ENCODE measurements at regions not wholly inside any gene's neighbourhood (a gene's known extent, or its start where the extent isn't known, plus 50 kb on each side); places are given as distances from the start of the nearest gene placed in this dataset.
A peak's percentile ranks its signal among the peaks of the same experiment; 100 is the strongest.

- intact Hi-C loops (cut with micrococcal nuclease) (loop anchor here (1.0 kb wide), 1 partner anchor 40 kb away; no protein-coding TSS in a partner anchor), dilution Hi-C loops (cut with HindIII; ENCODE audit: low sequenced_read_pairs, unreplicated experiment) (no loop called here), in situ Hi-C loops (cut with MboI; ENCODE audit: low sequenced_read_pairs) (loop anchor here (5.0 kb wide), 1 partner anchor 36 kb away; no protein-coding TSS in a partner anchor)
- Histone ChIP-seq H4K91ac (ENCODE audit: insufficient read depth, low read depth, low read length) (peak overlapping the region; percentile 86), H3K79me1 (ENCODE audit: low read depth in 1 of 2, low read length in 2 of 2) (no peaks in the 10 kb centered on the region; a peak in 1 of 4 replicates), H2AK5ac (ENCODE audit: low read depth, low read length) (no peak overlapping the region), H3K9me3 (ENCODE audit: control insufficient read depth, insufficient read depth, low read length) (no peaks in the 10 kb centered on the region), H3K18ac (ENCODE audit: low read depth, low read length) (peak overlapping the region; percentile 40), H2AK9ac (replicated peaks; ENCODE audit: low read depth, low read length, poor library complexity) (peak overlapping the region; percentile 66), H3K4me3 (ENCODE audit: insufficient read depth, low read depth, low read length) (no peak overlapping the region), H3K9ac (ENCODE audit: low read depth, low read length) (no peak overlapping the region), H2AFZ (replicated peaks; ENCODE audit: low read length, poor library complexity) (peak overlapping the region; percentile 73), H2BK20ac (ENCODE audit: low read depth, low read length) (peak overlapping the region; percentile 97), H4K20me1 (ENCODE audit: insufficient read depth, low read length) (no peaks in the 10 kb centered on the region), H3K36me3 (ENCODE audit: control insufficient read depth, insufficient read depth, low read length) (no peaks in the 10 kb centered on the region), H3K9me1 (ENCODE audit: insufficient read depth, low read length) (no peaks in the 10 kb centered on the region), H3K27ac (ENCODE audit: insufficient read depth, low read length) (peak overlapping the region; percentile 33; the same call in 1 of the 2 replicates), H3K56ac (ENCODE audit: extremely low read depth, insufficient read depth, low read length) (peak overlapping the region; percentile 86), H3K14ac (replicated peaks; ENCODE audit: low read depth, low read length) (peak overlapping the region; percentile 83), H4K8ac (ENCODE audit: low read depth in 2 of 2, low read length in 2 of 2) (peak overlapping the region in 1 of 2 experiments; percentile 95; a peak in 2 of 4 replicates), H3K4me1 (ENCODE audit: control insufficient read depth, insufficient read depth, low read length) (peaks cover 2% of the 10 kb centered on the region; the same call in 1 of the 2 replicates), H3K4me2 (ENCODE audit: low read depth, low read length) (peak overlapping the region; percentile 44), H3K27me3 (ENCODE audit: control insufficient read depth, insufficient read depth, low read length) (no peaks in the 10 kb centered on the region), H2BK120ac (ENCODE audit: low read depth, low read length) (peak overlapping the region; percentile 96), H3K4ac (ENCODE audit: low read depth, low read length) (peak overlapping the region; percentile 92; the same call in 1 of the 2 replicates), H4K5ac (ENCODE audit: low read depth, low read length) (no peak overlapping the region; the same call in 1 of the 2 replicates), H2BK15ac (ENCODE audit: low read depth, low read length) (no peak overlapping the region), H2BK5ac (ENCODE audit: low read depth, low read length, poor library complexity, severe bottlenecking) (peak overlapping the region; percentile 92), H3K23ac (ENCODE audit: low read depth, low read length) (peak overlapping the region; percentile 74; the same call in 1 of the 2 replicates)
- CTCF ChIA-PET, result no interaction called here
- peak; percentile 92 for ATAC-seq (ENCODE audit: low read depth)
- no TSS peak for BruUV-seq (replicated peaks)
- POLR2A ChIA-PET (ENCODE audit: unreplicated experiment), result no interaction called here
- DNase-seq, result peak; percentile 100
- no CpG with 5 or more reads among the region's 5 CpGs for WGBS, 2 experiments (ENCODE audit: extremely low coverage in 2 of 2, insufficient read length in 1 of 2)
- TF ChIP-seq RCOR1 (IDR thresholded peaks at IDR 0.05; ENCODE audit: insufficient replicate concordance, low read length), result peak; percentile 68
- no peak for TF ChIP-seq RFX5 (IDR thresholded peaks at IDR 0.05; ENCODE audit: low read depth, low read length)
- peak; percentile 54; the same call in 1 of the 2 replicates for TF ChIP-seq FOS (IDR thresholded peaks at IDR 0.05; ENCODE audit: low read depth, low read length)
- no peak for TF ChIP-seq POLR2A (IDR thresholded peaks at IDR 0.05; ENCODE audit: low read depth, low read length)
- TF ChIP-seq RAD21 (IDR thresholded peaks at IDR 0.05; ENCODE audit: low read length), result no peak
- no peak; the same call in 1 of the 2 replicates for TF ChIP-seq MAZ (IDR thresholded peaks at IDR 0.05; ENCODE audit: borderline replicate concordance, low read depth, low read length)
- TF ChIP-seq MAFK (IDR thresholded peaks at IDR 0.05; ENCODE audit: low read depth, low read length), result peak; percentile 83
- peak; percentile 34; the same call in 1 of the 2 replicates for TF ChIP-seq MXI1 (IDR thresholded peaks at IDR 0.05; ENCODE audit: borderline replicate concordance, low read depth, low read length)
- TF ChIP-seq CEBPB (IDR thresholded peaks at IDR 0.05; ENCODE audit: low read depth, low read length), result peak; percentile 43
- TF ChIP-seq ELK1 (IDR thresholded peaks at IDR 0.05; ENCODE audit: borderline replicate concordance, low read depth, low read length), result no peak
These were observed 110.7 kb upstream of the CDIN1 start for GRCh38 chr15:36468746-36469145.

Measured in IMR-90 (cell line).